CD8-positive, alpha-beta memory T cell (primary cell): ENCODE measurements at regions not wholly inside any gene's neighbourhood (a gene's known extent, or its start where the extent isn't known, plus 50 kb on each side); places are given as distances from the start of the nearest gene placed in this dataset.

ENCODE experiments used
- CTCF ChIA-PET: fragments of 350-600 bp; sonication (Branson Sonifier 250); formaldehyde crosslinking; loops from one replicate; lab custom pipeline; 2021; ENCODE audit warnings: antibody characterized with exemption; lab: Charles Lee
- POLR2A ChIA-PET: fragments of 350-600 bp; sonication (Branson Sonifier 250); formaldehyde crosslinking; loops from one replicate; lab custom pipeline; 2021; ENCODE audit warnings: antibody characterized with exemption; lab: Charles Lee
- DNase-seq, 5 donors: peaks; one replicate each; pipeline versions ENCODE4 v3.0.0 to v3.0.0-alpha.2; 2020 to 2022; ENCODE audit warnings: mixed read lengths in 1 of 5
- H3K27ac ChIP-seq: one replicate; pipeline ENCODE4 v1.7.0; 2013; ENCODE audit warnings: low read depth, mild to moderate bottlenecking, low read length, moderate library complexity
- H3K27me3 ChIP-seq: 2 replicates; pipeline ENCODE4 v1.7.0; 2013; ENCODE audit warnings: low read length, mild to moderate bottlenecking; ENCODE audit not compliant: insufficient read depth, poor library complexity, severe bottlenecking
- H3K36me3 ChIP-seq: 2 replicates; pipeline ENCODE4 v1.7.0; 2013; ENCODE audit warnings: mild to moderate bottlenecking, low read length, moderate library complexity; ENCODE audit not compliant: insufficient read depth
- H3K4me1 ChIP-seq: 2 replicates; pipeline ENCODE4 v1.7.0; 2013; ENCODE audit warnings: mild to moderate bottlenecking, low read length, moderate library complexity; ENCODE audit not compliant: insufficient read depth
- H3K4me3 ChIP-seq: 2 replicates; pipeline ENCODE4 v1.7.0; 2013; ENCODE audit warnings: mild to moderate bottlenecking, low read length
- H3K9me3 ChIP-seq: 2 replicates; pipeline ENCODE4 v1.7.0; 2013; ENCODE audit warnings: mild to moderate bottlenecking, low read length
- H3K27ac Mint-ChIP-seq, 8 donors: one replicate each; pipeline ENCODE4 v1.8.0; 2020 to 2021; ENCODE audit warnings: mixed read lengths in 8 of 8, mild to moderate bottlenecking in 6 of 8, inconsistent platforms in 3 of 8, moderate library complexity in 3 of 8
- H3K27me3 Mint-ChIP-seq, 2 donors: one replicate each; pipeline ENCODE4 v1.8.0; 2020 to 2021; ENCODE audit warnings: mixed read lengths in 2 of 2, mild to moderate bottlenecking in 1 of 2, moderate library complexity in 1 of 2
- H3K36me3 Mint-ChIP-seq, 3 donors: one replicate each; pipeline ENCODE4 v1.8.0; 2020 to 2021; ENCODE audit warnings: mixed read lengths in 3 of 3, inconsistent platforms in 1 of 3, mild to moderate bottlenecking in 1 of 3
- H3K4me1 Mint-ChIP-seq, 3 donors: one replicate each; pipeline ENCODE4 v1.8.0; 2020 to 2021; ENCODE audit warnings: mixed read lengths in 3 of 3, inconsistent platforms in 1 of 3, mild to moderate bottlenecking in 1 of 3
- H3K4me3 Mint-ChIP-seq, 7 donors: one replicate each; pipeline ENCODE4 v1.8.0; 2020 to 2021; ENCODE audit warnings: mixed read lengths in 7 of 7, mild to moderate bottlenecking in 6 of 7, moderate library complexity in 4 of 7, inconsistent platforms in 2 of 7
- H3K9me3 Mint-ChIP-seq, 5 donors: one replicate each; pipeline ENCODE4 v1.8.0; 2020 to 2022; ENCODE audit warnings: mixed read lengths in 5 of 5, mild to moderate bottlenecking in 3 of 5, moderate library complexity in 2 of 5, inconsistent platforms in 1 of 5

GRCh38 chr12:125519026-125519651 is 453.9 kb downstream of the AACS start:
- ChIA-PET POLR2A (no interaction called here), CTCF (no interaction called here)
- Histone ChIP-seq H3K9me3 (no peaks in the 10 kb centered on the region), H3K27ac (no peak overlapping the region), H3K27me3 (no peaks in the 10 kb centered on the region), H3K4me1 (no peaks in the 10 kb centered on the region), H3K36me3 (no peaks in the 10 kb centered on the region), H3K4me3 (no peak overlapping the region)
- no peak for DNase-seq
- peaks cover 0 to 11% (median 10%) of the 10 kb centered on the region in 5 donors for H3K9me3 Mint-ChIP-seq
- no peak overlapping the region for H3K27ac Mint-ChIP-seq
- no peaks in the 10 kb centered on the region for H3K4me1 Mint-ChIP-seq
- H3K36me3 Mint-ChIP-seq = no peaks in the 10 kb centered on the region
- no peak overlapping the region for H3K4me3 Mint-ChIP-seq
- H3K27me3 Mint-ChIP-seq = no peaks in the 10 kb centered on the region

GRCh38 chr12:125525879-125526278 is 460.6 kb downstream of the AACS start:
- Mint-ChIP-seq H3K27me3 (no peaks in the 10 kb centered on the region), H3K9me3 (peaks cover 0 to 19% (median 12%) of the 10 kb centered on the region in 5 donors), H3K4me3 (no peak overlapping the region), H3K4me1 (no peaks in the 10 kb centered on the region), H3K36me3 (no peaks in the 10 kb centered on the region), H3K27ac (no peak overlapping the region)
- CTCF ChIA-PET = no interaction called here
- H3K27ac ChIP-seq = no peak overlapping the region
- POLR2A ChIA-PET = no interaction called here
- H3K9me3 ChIP-seq = no peaks in the 10 kb centered on the region
- H3K27me3 ChIP-seq = no peaks in the 10 kb centered on the region
- no peaks in the 10 kb centered on the region for H3K36me3 ChIP-seq
- H3K4me1 ChIP-seq = no peaks in the 10 kb centered on the region
- no peak for DNase-seq
- no peak overlapping the region for H3K4me3 ChIP-seq

GRCh38 chr12:125528281-125528680 is 463.0 kb downstream of the AACS start:
- no peak overlapping the region for H3K27ac ChIP-seq
- no peaks in the 10 kb centered on the region for H3K4me1 ChIP-seq
- ChIA-PET POLR2A (no interaction called here), CTCF (no interaction called here)
- no peaks in the 10 kb centered on the region for H3K36me3 ChIP-seq
- H3K36me3 Mint-ChIP-seq = no peaks in the 10 kb centered on the region
- no peak overlapping the region for H3K27ac Mint-ChIP-seq
- no peak for DNase-seq
- H3K4me3 ChIP-seq = no peak overlapping the region
- peaks cover 5 to 7% of the 10 kb centered on the region in 2 donors for H3K27me3 Mint-ChIP-seq
- H3K4me3 Mint-ChIP-seq = no peak overlapping the region
- H3K27me3 ChIP-seq = no peaks in the 10 kb centered on the region
- peaks cover 0 to 9% (median 6%) of the 10 kb centered on the region in 5 donors for H3K9me3 Mint-ChIP-seq
- H3K4me1 Mint-ChIP-seq = no peaks in the 10 kb centered on the region
- H3K9me3 ChIP-seq = no peaks in the 10 kb centered on the region

GRCh38 chr12:125530201-125530600 is 465.0 kb downstream of the AACS start:
- Mint-ChIP-seq H3K27me3 (peaks cover 7 to 8% of the 10 kb centered on the region in 2 donors), H3K9me3 (peaks cover 0 to 4% (median 0%) of the 10 kb centered on the region in 5 donors), H3K27ac (no peak overlapping the region), H3K36me3 (no peaks in the 10 kb centered on the region), H3K4me1 (no peaks in the 10 kb centered on the region), H3K4me3 (no peak overlapping the region)
- no peaks in the 10 kb centered on the region for H3K9me3 ChIP-seq
- H3K4me1 ChIP-seq = no peaks in the 10 kb centered on the region
- no peaks in the 10 kb centered on the region for H3K36me3 ChIP-seq
- CTCF ChIA-PET = no interaction called here
- DNase-seq = no peak
- no peaks in the 10 kb centered on the region for H3K27me3 ChIP-seq
- no peak overlapping the region for H3K4me3 ChIP-seq
- POLR2A ChIA-PET = no interaction called here
- H3K27ac ChIP-seq = no peak overlapping the region

- Mint-ChIP-seq H3K36me3 (no peaks in the 10 kb centered on the region), H3K4me3 (no peak overlapping the region), H3K9me3 (peaks cover 0 to 4% (median 0%) of the 10 kb centered on the region in 5 donors), H3K27me3 (peaks cover 7 to 8% of the 10 kb centered on the region in 2 donors), H3K27ac (no peak overlapping the region), H3K4me1 (no peaks in the 10 kb centered on the region)
- Histone ChIP-seq H3K27ac (no peak overlapping the region), H3K4me1 (no peaks in the 10 kb centered on the region), H3K36me3 (no peaks in the 10 kb centered on the region), H3K4me3 (no peak overlapping the region), H3K27me3 (no peaks in the 10 kb centered on the region), H3K9me3 (no peaks in the 10 kb centered on the region)
- POLR2A ChIA-PET = no interaction called here
- no peak for DNase-seq
- CTCF ChIA-PET = no interaction called here
Observed at GRCh38 chr12:125530876-125531275, 465.6 kb downstream of the AACS start.

- no peaks in the 10 kb centered on the region for H3K4me1 ChIP-seq
- Mint-ChIP-seq H3K36me3 (no peaks in the 10 kb centered on the region), H3K9me3 (peaks cover 0 to 2% (median 0%) of the 10 kb centered on the region in 5 donors), H3K27me3 (peaks cover 7 to 8% of the 10 kb centered on the region in 2 donors), H3K4me3 (no peak overlapping the region), H3K27ac (no peak overlapping the region), H3K4me1 (no peaks in the 10 kb centered on the region)
- ChIA-PET CTCF (no interaction called here), POLR2A (no interaction called here)
- no peaks in the 10 kb centered on the region for H3K27me3 ChIP-seq
- H3K36me3 ChIP-seq = no peaks in the 10 kb centered on the region
- DNase-seq = no peak
- H3K27ac ChIP-seq = no peak overlapping the region
- H3K4me3 ChIP-seq = no peak overlapping the region
- H3K9me3 ChIP-seq = no peaks in the 10 kb centered on the region
Observed at GRCh38 chr12:125531574-125531973, 466.3 kb downstream of the AACS start.

GRCh38 chr12:125533434-125534029 is 468.3 kb downstream of the AACS start:
- H3K4me3 ChIP-seq = no peak overlapping the region
- Mint-ChIP-seq H3K27ac (no peak overlapping the region), H3K4me3 (no peak overlapping the region), H3K4me1 (no peaks in the 10 kb centered on the region), H3K36me3 (no peaks in the 10 kb centered on the region), H3K27me3 (peaks cover 7 to 8% of the 10 kb centered on the region in 2 donors), H3K9me3 (peaks cover 0 to 2% (median 0%) of the 10 kb centered on the region in 5 donors)
- H3K27ac ChIP-seq = no peak overlapping the region
- no peaks in the 10 kb centered on the region for H3K27me3 ChIP-seq
- no peak for DNase-seq
- H3K4me1 ChIP-seq = no peaks in the 10 kb centered on the region
- ChIA-PET CTCF (no interaction called here), POLR2A (no interaction called here)
- H3K36me3 ChIP-seq = no peaks in the 10 kb centered on the region
- no peaks in the 10 kb centered on the region for H3K9me3 ChIP-seq

- peaks cover 0 to 10% (median 4%) of the 10 kb centered on the region in 5 donors for H3K9me3 Mint-ChIP-seq
- no peaks in the 10 kb centered on the region for H3K4me1 Mint-ChIP-seq
- no peaks in the 10 kb centered on the region for H3K27me3 ChIP-seq
- H3K27ac ChIP-seq = no peak overlapping the region
- no peak for DNase-seq
- H3K36me3 Mint-ChIP-seq = no peaks in the 10 kb centered on the region
- CTCF ChIA-PET = no interaction called here
- H3K36me3 ChIP-seq = no peaks in the 10 kb centered on the region
- H3K27me3 Mint-ChIP-seq = peaks cover 2 to 4% of the 10 kb centered on the region in 2 donors
- no peak overlapping the region for H3K4me3 ChIP-seq
- H3K4me3 Mint-ChIP-seq = no peak overlapping the region
- H3K4me1 ChIP-seq = no peaks in the 10 kb centered on the region
- no peaks in the 10 kb centered on the region for H3K9me3 ChIP-seq
- POLR2A ChIA-PET = no interaction called here
- H3K27ac Mint-ChIP-seq = no peak overlapping the region
Observed at GRCh38 chr12:125538401-125539199, 473.4 kb downstream of the AACS start.
